ENCODE measurements at regions not wholly inside any gene's neighbourhood (a gene's known extent, or its start where the extent isn't known, plus 50 kb on each side); places are given as distances from the start of the nearest gene placed in this dataset.
"Not testable (repeated sequence)": the region's sequence is repeated elsewhere in the genome, so short reads cannot be mapped to it uniquely, and the experiment has no call there.

GRCh38 chr20:47912786-47913501 is 127.7 kb upstream of the SULF2 start (continued):
- peak; percentile 33; the same call in 1 of the 2 replicates for TF ChIP-seq ARID4A (CRISPR knock-in tag; IDR thresholded peaks at IDR 0.05; ENCODE audit: borderline replicate concordance)
- TF ChIP-seq ZFY (CRISPR knock-in tag; IDR thresholded peaks at IDR 0.05): 0 out of 2 replicates have a peak, but pooled peaks have one; percentile 27
- TF ChIP-seq TBX3 (IDR thresholded peaks at IDR 0.05; ENCODE audit: borderline replicate concordance): peak; percentile 82; the same call in 1 of the 2 replicates
- TF ChIP-seq JUNB (CRISPR knock-in tag; IDR thresholded peaks at IDR 0.05; ENCODE audit: borderline replicate concordance): peak; percentile 70; the same call in 1 of the 2 replicates
- TF ChIP-seq FOSL2 (CRISPR knock-in tag; IDR thresholded peaks at IDR 0.05): peak; percentile 93
- TF ChIP-seq, protein P1, sequence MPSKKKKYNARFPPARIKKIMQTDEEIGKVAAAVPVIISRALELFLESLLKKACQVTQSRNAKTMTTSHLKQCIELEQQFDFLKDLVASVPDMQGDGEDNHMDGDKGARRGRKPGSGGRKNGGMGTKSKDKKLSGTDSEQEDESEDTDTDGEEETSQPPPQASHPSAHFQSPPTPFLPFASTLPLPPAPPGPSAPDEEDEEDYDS (CRISPR knock-in tag; IDR thresholded peaks at IDR 0.05): peak; percentile 73
- TF ChIP-seq, protein P2, sequence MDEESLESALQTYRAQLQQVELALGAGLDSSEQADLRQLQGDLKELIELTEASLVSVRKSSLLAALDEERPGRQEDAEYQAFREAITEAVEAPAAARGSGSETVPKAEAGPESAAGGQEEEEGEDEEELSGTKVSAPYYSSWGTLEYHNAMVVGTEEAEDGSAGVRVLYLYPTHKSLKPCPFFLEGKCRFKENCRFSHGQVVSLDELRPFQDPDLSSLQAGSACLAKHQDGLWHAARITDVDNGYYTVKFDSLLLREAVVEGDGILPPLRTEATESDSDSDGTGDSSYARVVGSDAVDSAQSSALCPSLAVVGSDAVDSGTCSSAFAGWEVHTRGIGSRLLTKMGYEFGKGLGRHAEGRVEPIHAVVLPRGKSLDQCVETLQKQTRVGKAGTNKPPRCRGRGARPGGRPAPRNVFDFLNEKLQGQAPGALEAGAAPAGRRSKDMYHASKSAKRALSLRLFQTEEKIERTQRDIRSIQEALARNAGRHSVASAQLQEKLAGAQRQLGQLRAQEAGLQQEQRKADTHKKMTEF (CRISPR knock-in tag; IDR thresholded peaks at IDR 0.05): peak; percentile 76
- peak; percentile 43; the same call in 1 of the 2 replicates for TF ChIP-seq ZHX2 (IDR thresholded peaks at IDR 0.05; ENCODE audit: low read depth)
- not testable (repeated sequence) for TF ChIP-seq ZHX2 (CRISPR knock-in tag; IDR thresholded peaks at IDR 0.05; ENCODE audit: borderline replicate concordance)
- peak; percentile 92 for TF ChIP-seq SRF (IDR thresholded peaks at IDR 0.05; ENCODE audit: low read depth, low read length)
- peak; percentile 29; the same call in 1 of the 2 replicates for TF ChIP-seq NR2F2 (IDR thresholded peaks at IDR 0.05; ENCODE audit: borderline replicate concordance, low read depth)
- peak; percentile 81; the same call in 1 of the 2 replicates for TF ChIP-seq HMG20A (CRISPR knock-in tag; IDR thresholded peaks at IDR 0.05; ENCODE audit: borderline replicate concordance)
- TF ChIP-seq ZFX (CRISPR knock-in tag; IDR thresholded peaks at IDR 0.05; ENCODE audit: low read depth): peak; percentile 49; the same call in 1 of the 2 replicates
- peak; percentile 57 for TF ChIP-seq ATF1 (CRISPR knock-in tag; IDR thresholded peaks at IDR 0.05)
- peak; percentile 48; the same call in 1 of the 2 replicates for TF ChIP-seq MAX (IDR thresholded peaks at IDR 0.05)
